GM18867 (cell line): ENCODE measurements at regions not wholly inside any gene's neighbourhood (a gene's known extent, or its start where the extent isn't known, plus 50 kb on each side); places are given as distances from the start of the nearest gene placed in this dataset.
A peak's percentile ranks its signal among the peaks of the same experiment; 100 is the strongest.

Experiments
- ATAC-seq: cut with Tn5 transposase; IDR thresholded peaks from one replicate; pipeline ENCODE4 v1.9.1; 2021; ENCODE audit warnings: mild to moderate bottlenecking, moderate library complexity; ENCODE audit not compliant: unreplicated experiment

DNA sequence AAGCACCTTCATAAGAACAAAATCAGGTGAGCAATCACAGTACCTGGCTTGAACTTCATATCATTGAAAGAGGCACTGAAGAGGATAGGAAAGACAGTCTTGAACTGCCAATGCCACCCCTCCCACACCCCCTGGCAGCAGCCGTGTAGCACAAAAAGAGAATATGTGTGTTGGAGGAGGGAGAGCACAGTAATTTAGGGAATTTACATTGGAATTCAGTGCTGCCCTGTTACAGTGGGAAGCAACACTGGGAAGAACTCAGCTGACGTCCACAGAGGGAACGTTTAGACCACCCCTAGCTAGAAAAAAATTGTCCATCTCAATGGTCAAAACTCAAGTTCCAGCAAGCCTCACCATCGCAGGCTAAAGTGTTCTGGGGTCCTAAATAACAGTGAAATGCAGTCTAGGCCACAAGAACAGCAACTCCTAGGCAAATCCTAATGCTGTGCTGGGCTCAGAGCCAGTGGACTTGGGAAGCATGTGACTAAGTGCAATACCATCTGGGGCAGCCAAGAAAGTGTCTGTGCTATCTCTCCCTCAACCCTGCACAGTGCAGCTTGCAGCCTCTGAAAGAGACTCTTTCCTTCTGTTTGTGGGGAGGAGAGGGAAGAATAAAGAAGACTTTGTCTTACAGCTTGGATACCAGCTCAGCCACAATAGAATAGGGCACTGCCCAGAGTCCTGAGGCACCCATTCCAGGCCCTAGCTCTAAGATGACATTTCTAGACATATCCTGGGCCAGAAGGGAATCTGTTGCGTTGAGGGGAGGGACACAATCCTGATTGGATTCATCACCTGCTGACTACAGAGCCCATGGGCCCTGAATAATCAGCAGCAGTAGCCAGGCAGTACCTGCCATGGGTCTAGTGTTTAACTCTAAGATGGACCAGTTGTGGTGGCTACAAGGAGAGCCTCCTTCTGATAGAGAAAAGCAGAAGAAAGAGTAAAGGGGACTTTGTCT lies 62.1 kb upstream of the VLDLR start:
- no peak for ATAC-seq

DNA sequence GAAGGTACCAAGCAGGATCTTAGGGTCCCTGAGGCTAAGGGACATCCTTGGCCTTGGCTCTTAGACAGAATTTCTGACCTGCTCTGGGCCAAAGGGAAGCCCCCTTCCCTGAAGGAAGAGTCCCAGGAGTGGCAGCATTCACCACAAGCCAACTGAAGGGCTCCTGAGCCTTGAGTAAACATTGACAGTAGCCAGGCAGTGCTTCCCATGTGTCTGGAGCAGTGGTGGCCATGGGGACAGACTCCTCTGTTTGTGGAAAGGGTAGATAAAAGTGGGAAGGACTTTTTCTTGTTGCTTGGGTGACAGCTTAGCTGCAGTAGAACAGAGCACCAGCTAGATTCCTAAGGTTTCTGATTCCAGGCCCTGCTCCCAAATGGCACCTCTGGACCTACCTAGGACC lies 61.4 kb upstream of the VLDLR start:
- ATAC-seq: no peak

DNA sequence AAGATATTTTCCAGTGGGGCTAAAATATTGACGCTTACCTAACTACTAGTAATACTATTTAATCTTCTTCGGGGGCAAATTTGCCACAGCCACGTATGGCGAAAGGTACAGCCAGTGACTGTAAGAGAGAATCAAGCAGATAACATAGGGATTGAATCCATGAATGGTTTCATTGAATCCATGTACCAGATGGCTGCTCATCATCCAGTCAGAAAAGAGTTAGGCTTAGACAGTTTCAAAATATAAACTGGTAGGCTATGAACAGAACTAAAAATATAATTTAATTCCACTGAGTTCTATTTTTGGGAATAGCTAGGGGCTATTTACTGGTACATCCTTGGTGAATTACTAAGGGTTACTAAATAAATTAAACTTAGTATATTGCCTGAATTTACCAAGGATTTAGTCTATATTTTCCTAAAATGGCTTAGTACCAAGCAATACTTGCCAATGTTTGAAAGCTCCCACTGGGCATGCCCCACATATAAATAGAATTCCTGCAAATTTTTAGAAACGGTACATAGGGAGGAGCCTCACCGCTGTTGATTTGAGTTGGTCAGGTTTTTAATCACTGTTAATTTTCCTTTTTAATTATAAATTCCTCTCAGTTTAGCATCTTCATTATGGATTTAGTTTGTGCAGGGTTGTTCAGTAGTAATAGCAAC lies 55.8 kb upstream of the VLDLR start:
- ATAC-seq: no peak

GRCh38 chr9:2567922-2568321 lies 53.7 kb upstream of the VLDLR start:
- ATAC-seq: no peak

GRCh38 chr9:2568689-2569088 lies 52.9 kb upstream of the VLDLR start:
- no peak for ATAC-seq

GRCh38 chr9:2570615-2571479 lies 50.7 kb upstream of the VLDLR start:
- peak; percentile 96 for ATAC-seq
